Esophagus muscularis mucosa (tissue), 3 donors: ENCODE measurements at regions not wholly inside any gene's neighbourhood (a gene's known extent, or its start where the extent isn't known, plus 50 kb on each side); places are given as distances from the start of the nearest gene placed in this dataset.

Experiments used
- POLR2AphosphoS5 ChIP-seq, 2 donors: sonication (generic); formaldehyde crosslinking; IDR thresholded peaks; one replicate each; pipeline ENCODE4 v1.6.1; 2017; ENCODE audit warnings: antibody characterized with exemption in 2 of 2
- TF ChIP-seq, protein P1 (sequence below), 3 experiments: fragments of 200-600 bp in 2 of 3; fragments of 450-650 bp in 1 of 3; sonication (generic) in 2 of 3; IDR thresholded peaks; one replicate each; pipeline ENCODE4 v1.5.1; 2017 to 2019; ENCODE audit warnings: antibody characterized with exemption in 3 of 3, mild to moderate bottlenecking in 2 of 3, moderate library complexity in 1 of 3

GRCh38 chr1:232725305-232726047 is 79.7 kb upstream of the MAP10 start:
- TF ChIP-seq POLR2AphosphoS5 (IDR thresholded peaks at IDR 0.05) = no peak
- TF ChIP-seq, protein P1, sequence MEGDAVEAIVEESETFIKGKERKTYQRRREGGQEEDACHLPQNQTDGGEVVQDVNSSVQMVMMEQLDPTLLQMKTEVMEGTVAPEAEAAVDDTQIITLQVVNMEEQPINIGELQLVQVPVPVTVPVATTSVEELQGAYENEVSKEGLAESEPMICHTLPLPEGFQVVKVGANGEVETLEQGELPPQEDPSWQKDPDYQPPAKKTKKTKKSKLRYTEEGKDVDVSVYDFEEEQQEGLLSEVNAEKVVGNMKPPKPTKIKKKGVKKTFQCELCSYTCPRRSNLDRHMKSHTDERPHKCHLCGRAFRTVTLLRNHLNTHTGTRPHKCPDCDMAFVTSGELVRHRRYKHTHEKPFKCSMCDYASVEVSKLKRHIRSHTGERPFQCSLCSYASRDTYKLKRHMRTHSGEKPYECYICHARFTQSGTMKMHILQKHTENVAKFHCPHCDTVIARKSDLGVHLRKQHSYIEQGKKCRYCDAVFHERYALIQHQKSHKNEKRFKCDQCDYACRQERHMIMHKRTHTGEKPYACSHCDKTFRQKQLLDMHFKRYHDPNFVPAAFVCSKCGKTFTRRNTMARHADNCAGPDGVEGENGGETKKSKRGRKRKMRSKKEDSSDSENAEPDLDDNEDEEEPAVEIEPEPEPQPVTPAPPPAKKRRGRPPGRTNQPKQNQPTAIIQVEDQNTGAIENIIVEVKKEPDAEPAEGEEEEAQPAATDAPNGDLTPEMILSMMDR (IDR thresholded peaks at IDR 0.05) = no peak
